ENCODE measurements at regions not wholly inside any gene's neighbourhood (a gene's known extent, or its start where the extent isn't known, plus 50 kb on each side); places are given as distances from the start of the nearest gene placed in this dataset.

DNA sequence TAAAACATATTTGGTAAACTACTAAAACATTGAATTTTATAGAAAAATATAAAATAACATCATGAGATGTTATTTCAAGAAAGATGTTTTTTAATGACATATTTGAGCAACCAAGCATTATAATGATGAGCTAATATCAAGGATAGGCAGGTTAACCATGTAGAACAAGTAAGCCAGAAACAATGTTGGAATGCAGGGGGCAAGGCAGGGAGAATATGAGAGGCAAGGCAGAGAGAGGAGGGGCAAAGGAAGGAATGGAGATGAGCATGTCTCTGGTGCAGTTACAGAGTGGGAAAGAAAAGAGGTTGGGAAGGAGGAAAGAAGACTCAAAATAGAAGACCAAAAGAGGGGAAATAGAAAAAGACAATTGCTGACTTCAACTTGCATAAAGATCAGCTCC, 390.4 kb downstream of the MCTP2 start:
- no peak for TF ChIP-seq GABPA (IDR thresholded peaks at IDR 0.05; ENCODE audit: borderline replicate concordance, insufficient read depth, low read length)
- no peak for TF ChIP-seq POLR2AphosphoS5 (IDR thresholded peaks at IDR 0.05; ENCODE audit: low read depth, low read length)
- no peak for TF ChIP-seq JUND (IDR thresholded peaks at IDR 0.05; ENCODE audit: low read length)
- TF ChIP-seq, protein P1, sequence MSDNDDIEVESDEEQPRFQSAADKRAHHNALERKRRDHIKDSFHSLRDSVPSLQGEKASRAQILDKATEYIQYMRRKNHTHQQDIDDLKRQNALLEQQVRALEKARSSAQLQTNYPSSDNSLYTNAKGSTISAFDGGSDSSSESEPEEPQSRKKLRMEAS (IDR thresholded peaks at IDR 0.05), result no peak
- TF ChIP-seq, protein P2, sequence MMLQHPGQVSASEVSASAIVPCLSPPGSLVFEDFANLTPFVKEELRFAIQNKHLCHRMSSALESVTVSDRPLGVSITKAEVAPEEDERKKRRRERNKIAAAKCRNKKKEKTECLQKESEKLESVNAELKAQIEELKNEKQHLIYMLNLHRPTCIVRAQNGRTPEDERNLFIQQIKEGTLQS (IDR thresholded peaks at IDR 0.05; ENCODE audit: insufficient read depth, low read depth, low read length), result no peak
- no peak for TF ChIP-seq CBX5 (IDR thresholded peaks at IDR 0.05; ENCODE audit: low read depth, low read length)
- TF ChIP-seq EZH2 (IDR thresholded peaks at IDR 0.05; ENCODE audit: low read depth, low read length, severe bottlenecking), result no peak
- no peak for TF ChIP-seq CREB1 (IDR thresholded peaks at IDR 0.05)

All from H1 (cell line).